GM12864 (cell line): ENCODE measurements at regions not wholly inside any gene's neighbourhood (a gene's known extent, or its start where the extent isn't known, plus 50 kb on each side); places are given as distances from the start of the nearest gene placed in this dataset.

Experiments
- DNase-seq: peaks from one replicate; pipeline ENCODE4 v3.0.0-alpha.2; 2011; ENCODE audit warnings: low read depth
- H3K4me3 ChIP-seq: 2 replicates; pipeline ENCODE4 v1.5.1; 2011; ENCODE audit warnings: mild to moderate bottlenecking, low read depth, low read length, control low read depth
- CTCF ChIP-seq: IDR thresholded peaks from 2 replicates; pipeline ENCODE4 v1.5.1; 2011; ENCODE audit warnings: low read depth, mild to moderate bottlenecking, moderate library complexity, low read length, control low read depth, inconsistent platforms; ENCODE audit errors: missing control alignments

- no peak for DNase-seq
- TF ChIP-seq CTCF: no peak
- no peak overlapping the region for H3K4me3 ChIP-seq
Measured at GRCh38 chr18:61127714-61128467, 205.3 kb upstream of the CDH20 start.

GRCh38 chr18:61129001-61129400 lies 204.2 kb upstream of the CDH20 start:
- no peak for TF ChIP-seq CTCF
- no peak overlapping the region for H3K4me3 ChIP-seq
- no peak for DNase-seq

- no peak for DNase-seq
- no peak overlapping the region for H3K4me3 ChIP-seq
- no peak for TF ChIP-seq CTCF
Measured at GRCh38 chr18:61132031-61132430, 201.2 kb upstream of the CDH20 start.

- DNase-seq: no peak
- TF ChIP-seq CTCF: no peak
- no peak overlapping the region for H3K4me3 ChIP-seq
Measured at GRCh38 chr18:61133783-61134182, 199.4 kb upstream of the CDH20 start.

GRCh38 chr18:61136711-61137251 lies 196.4 kb upstream of the CDH20 start:
- DNase-seq: no peak
- H3K4me3 ChIP-seq: no peak overlapping the region
- no peak for TF ChIP-seq CTCF

GRCh38 chr18:61141691-61142090 lies 191.5 kb upstream of the CDH20 start:
- no peak for DNase-seq
- TF ChIP-seq CTCF: no peak
- H3K4me3 ChIP-seq: no peak overlapping the region

- no peak for TF ChIP-seq CTCF
- H3K4me3 ChIP-seq: no peak overlapping the region
- DNase-seq: no peak
Measured at GRCh38 chr18:61148322-61148721, 184.9 kb upstream of the CDH20 start.
